ENCODE measurements at regions not wholly inside any gene's neighbourhood (a gene's known extent, or its start where the extent isn't known, plus 50 kb on each side); places are given as distances from the start of the nearest gene placed in this dataset.
"Not testable (repeated sequence)": the region's sequence is repeated elsewhere in the genome, so short reads cannot be mapped to it uniquely, and the experiment has no call there.

DNA sequence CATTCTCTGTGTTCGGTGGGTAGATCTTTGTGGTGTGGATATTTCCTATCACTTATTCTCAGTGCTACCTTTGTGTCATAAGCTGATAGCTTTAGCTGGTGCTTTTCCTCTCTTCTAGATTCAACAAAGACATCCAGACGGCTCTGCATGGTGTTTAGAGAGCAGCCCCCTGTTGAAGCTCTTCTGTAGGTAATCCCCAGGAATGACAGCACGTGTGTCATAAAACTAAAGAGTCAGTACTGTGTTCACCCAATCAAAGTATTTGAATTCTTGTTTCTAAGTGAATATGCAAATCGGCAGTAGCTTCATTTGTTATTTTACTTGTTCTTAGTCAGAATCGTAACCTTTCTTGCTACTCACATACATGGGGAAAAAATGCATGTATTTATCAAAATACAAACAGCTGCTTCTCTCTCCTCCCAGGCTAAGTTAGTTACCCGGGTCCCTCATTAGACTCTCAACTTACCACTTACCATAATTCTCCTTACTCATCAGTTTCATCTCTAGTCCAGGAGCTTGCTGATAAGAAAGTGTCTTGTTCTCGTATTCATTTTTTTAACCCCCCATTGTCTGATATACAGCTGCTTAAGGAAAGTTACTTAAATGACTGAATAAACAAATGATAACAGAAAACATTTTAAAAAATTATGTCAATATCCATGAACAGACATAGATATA is 1696.0 kb upstream of the WWC1 start:
- Histone ChIP-seq H3K9me3 (ENCODE audit: control insufficient read depth in 5 of 5, low read length in 5 of 5) (no peaks in the 10 kb centered on the region), H3K36me3 (ENCODE audit: control insufficient read depth in 5 of 5, insufficient read depth in 5 of 5, low read length in 5 of 5) (no peaks in the 10 kb centered on the region), H3K27ac (ENCODE audit: low read depth, low read length) (no peak overlapping the region), H3K4me1 (ENCODE audit: control insufficient read depth in 5 of 5, insufficient read depth in 5 of 5, low read length in 5 of 5) (no peaks in the 10 kb centered on the region), H3K9ac (ENCODE audit: low read length in 5 of 5) (no peak overlapping the region), H3K4me3 (ENCODE audit: low read depth in 1 of 5, low read length in 5 of 5) (no peak overlapping the region), H3K27me3 (ENCODE audit: control insufficient read depth in 5 of 5, insufficient read depth in 4 of 5, low read length in 5 of 5) (no peaks in the 10 kb centered on the region)

DNA sequence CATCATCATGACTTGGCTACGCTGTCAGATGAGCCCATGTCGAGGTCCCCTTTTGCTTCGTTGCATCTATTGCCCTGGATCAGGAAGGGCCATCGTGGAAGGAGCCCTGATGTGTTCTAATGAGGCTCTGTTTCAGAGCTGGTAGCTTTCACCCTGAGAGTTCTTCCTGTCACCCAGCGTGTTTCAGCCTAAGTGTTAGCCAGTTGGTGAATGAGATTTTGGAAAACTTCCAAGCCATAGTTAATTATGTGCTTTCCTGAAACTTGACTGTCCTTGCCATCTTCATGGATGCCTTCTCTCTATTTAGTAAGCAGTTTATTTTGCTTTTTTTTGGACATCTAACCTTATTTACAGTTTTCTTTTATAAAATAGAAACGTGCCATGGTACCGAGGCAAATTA is 1695.4 kb upstream of the WWC1 start:
- Histone ChIP-seq H3K27me3 (ENCODE audit: control insufficient read depth in 5 of 5, insufficient read depth in 4 of 5, low read length in 5 of 5) (no peaks in the 10 kb centered on the region), H3K9me3 (ENCODE audit: control insufficient read depth in 5 of 5, low read length in 5 of 5) (no peaks in the 10 kb centered on the region)

DNA sequence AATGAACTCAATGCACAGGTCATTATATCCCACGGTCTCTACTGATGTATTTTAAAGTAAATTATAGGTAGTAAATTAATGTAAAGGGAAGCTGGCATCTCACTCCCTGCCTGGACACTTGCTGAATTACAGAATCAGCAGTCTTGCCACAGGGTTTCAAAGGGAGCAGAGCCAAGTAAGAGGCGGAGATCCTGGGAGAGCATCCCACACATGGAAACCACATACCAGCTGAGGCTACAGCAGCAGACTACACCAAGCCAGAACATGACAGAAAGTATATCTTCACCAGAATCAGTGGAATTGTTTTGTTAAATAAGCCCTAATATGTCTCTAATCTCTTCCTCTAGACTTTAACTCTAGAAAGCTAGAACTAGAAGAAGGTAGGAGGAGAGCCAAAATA is 1689.2 kb upstream of the WWC1 start:
- H3K27me3 ChIP-seq (ENCODE audit: control insufficient read depth in 5 of 5, insufficient read depth in 4 of 5, low read length in 5 of 5) = no peaks in the 10 kb centered on the region
- H3K27ac ChIP-seq (ENCODE audit: low read depth, low read length) = no peak overlapping the region
- H3K4me1 ChIP-seq (ENCODE audit: control insufficient read depth in 5 of 5, insufficient read depth in 5 of 5, low read length in 5 of 5) = no peaks in the 10 kb centered on the region
- no peaks in the 10 kb centered on the region for H3K36me3 ChIP-seq (ENCODE audit: control insufficient read depth in 5 of 5, insufficient read depth in 5 of 5, low read length in 5 of 5)
- H3K9ac ChIP-seq (ENCODE audit: low read length in 5 of 5) = no peak overlapping the region
- H3K4me3 ChIP-seq (ENCODE audit: low read depth in 1 of 5, low read length in 5 of 5) = no peak overlapping the region
- no peaks in the 10 kb centered on the region for H3K9me3 ChIP-seq (ENCODE audit: control insufficient read depth in 5 of 5, low read length in 5 of 5)

More for the DNA sequence above, 1695.4 kb upstream of the WWC1 start:
- H3K4me3 ChIP-seq (ENCODE audit: low read depth in 1 of 5, low read length in 5 of 5) = no peak overlapping the region
- H3K4me1 ChIP-seq (ENCODE audit: control insufficient read depth in 5 of 5, insufficient read depth in 5 of 5, low read length in 5 of 5) = no peaks in the 10 kb centered on the region
- H3K27ac ChIP-seq (ENCODE audit: low read depth, low read length) = no peak overlapping the region
- H3K36me3 ChIP-seq (ENCODE audit: control insufficient read depth in 5 of 5, insufficient read depth in 5 of 5, low read length in 5 of 5) = no peaks in the 10 kb centered on the region
- H3K9ac ChIP-seq (ENCODE audit: low read length in 5 of 5) = no peak overlapping the region

DNA sequence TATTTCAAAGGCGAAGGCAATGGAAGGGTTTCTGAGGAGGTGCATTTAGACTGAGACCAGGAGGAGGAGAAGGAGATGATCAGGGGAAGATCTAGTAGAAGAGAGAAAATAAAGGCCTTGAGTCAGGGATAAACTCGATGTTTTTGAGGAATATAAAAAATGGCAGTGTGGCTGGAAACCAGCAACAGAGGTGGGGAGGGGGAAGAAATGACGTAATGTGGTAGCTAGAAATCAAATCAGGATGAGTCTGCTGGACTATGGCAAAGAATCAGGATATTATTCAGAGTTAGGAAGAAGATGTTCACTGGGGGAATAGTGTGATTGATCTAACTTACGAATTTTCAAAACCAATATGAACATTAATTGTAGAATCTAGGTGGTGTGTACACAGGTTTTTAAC is 1673.9 kb upstream of the WWC1 start:
- Histone ChIP-seq H3K4me3 (ENCODE audit: low read depth in 1 of 5, low read length in 5 of 5) (no peak overlapping the region), H3K36me3 (ENCODE audit: control insufficient read depth in 5 of 5, insufficient read depth in 5 of 5, low read length in 5 of 5) (no peaks in the 10 kb centered on the region), H3K9ac (ENCODE audit: low read length in 5 of 5) (no peak overlapping the region), H3K9me3 (ENCODE audit: control insufficient read depth in 5 of 5, low read length in 5 of 5) (peaks cover 0 to 11% (median 0%) of the 10 kb centered on the region in 5 donors), H3K4me1 (ENCODE audit: control insufficient read depth in 5 of 5, insufficient read depth in 5 of 5, low read length in 5 of 5) (no peaks in the 10 kb centered on the region), H3K27me3 (ENCODE audit: control insufficient read depth in 5 of 5, insufficient read depth in 4 of 5, low read length in 5 of 5) (no peaks in the 10 kb centered on the region), H3K27ac (ENCODE audit: low read depth, low read length) (no peak overlapping the region)

DNA sequence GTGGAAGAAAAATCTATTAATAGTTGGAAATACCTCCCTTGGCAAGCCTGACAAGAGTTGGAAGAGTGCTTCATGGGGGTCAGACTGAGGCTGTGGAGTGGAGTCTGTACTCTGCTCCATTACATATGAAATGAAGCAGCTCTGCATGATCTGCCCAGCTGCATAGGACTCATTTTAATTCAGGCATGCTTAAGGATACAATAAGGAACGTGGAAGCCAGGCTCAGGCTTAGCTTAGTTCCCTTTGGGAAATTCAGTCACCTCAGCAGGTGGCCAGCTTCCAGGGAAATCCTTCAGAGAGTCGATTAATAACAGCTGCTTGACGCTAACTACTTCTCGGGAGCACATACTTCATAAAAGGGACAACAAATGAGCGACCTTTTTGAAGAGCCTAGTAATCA is 1672.9 kb upstream of the WWC1 start:
- Histone ChIP-seq H3K27ac (ENCODE audit: low read depth, low read length) (no peak overlapping the region), H3K4me3 (ENCODE audit: low read depth in 1 of 5, low read length in 5 of 5) (no peak overlapping the region), H3K9me3 (ENCODE audit: control insufficient read depth in 5 of 5, low read length in 5 of 5) (peaks cover 0 to 11% (median 0%) of the 10 kb centered on the region in 5 donors), H3K27me3 (ENCODE audit: control insufficient read depth in 5 of 5, insufficient read depth in 4 of 5, low read length in 5 of 5) (no peaks in the 10 kb centered on the region), H3K9ac (ENCODE audit: low read length in 5 of 5) (no peak overlapping the region), H3K4me1 (ENCODE audit: control insufficient read depth in 5 of 5, insufficient read depth in 5 of 5, low read length in 5 of 5) (no peaks in the 10 kb centered on the region), H3K36me3 (ENCODE audit: control insufficient read depth in 5 of 5, insufficient read depth in 5 of 5, low read length in 5 of 5) (no peaks in the 10 kb centered on the region)

DNA sequence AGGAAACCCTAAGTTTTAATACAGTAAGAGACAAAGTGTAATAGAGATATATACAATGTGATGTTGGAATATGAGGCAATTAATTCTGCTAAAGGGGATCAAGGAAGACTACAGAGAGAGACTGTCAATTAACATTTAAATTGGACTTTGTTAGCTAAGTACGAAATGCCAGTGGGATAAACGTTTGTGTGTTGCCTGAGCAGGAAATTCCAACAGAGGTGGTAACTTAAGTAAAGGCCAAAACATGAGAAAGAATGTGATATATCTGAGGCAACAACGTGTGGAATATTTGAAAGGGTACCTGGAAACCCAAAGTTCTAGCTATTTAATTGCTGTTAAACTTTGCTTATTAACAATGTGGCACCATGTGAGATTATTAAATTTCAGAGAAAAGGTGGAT is 1666.9 kb upstream of the WWC1 start:
- no peak overlapping the region for H3K27ac ChIP-seq (ENCODE audit: low read depth, low read length)
- no peaks in the 10 kb centered on the region for H3K4me1 ChIP-seq (ENCODE audit: control insufficient read depth in 5 of 5, insufficient read depth in 5 of 5, low read length in 5 of 5)
- H3K27me3 ChIP-seq (ENCODE audit: control insufficient read depth in 5 of 5, insufficient read depth in 4 of 5, low read length in 5 of 5) = no peaks in the 10 kb centered on the region
- H3K36me3 ChIP-seq (ENCODE audit: control insufficient read depth in 5 of 5, insufficient read depth in 5 of 5, low read length in 5 of 5) = no peaks in the 10 kb centered on the region
- no peak overlapping the region for H3K9ac ChIP-seq (ENCODE audit: low read length in 5 of 5)
- peaks cover 0 to 5% (median 0%) of the 10 kb centered on the region in 5 donors for H3K9me3 ChIP-seq (ENCODE audit: control insufficient read depth in 5 of 5, low read length in 5 of 5)
- no peak overlapping the region for H3K4me3 ChIP-seq (ENCODE audit: low read depth in 1 of 5, low read length in 5 of 5)

DNA sequence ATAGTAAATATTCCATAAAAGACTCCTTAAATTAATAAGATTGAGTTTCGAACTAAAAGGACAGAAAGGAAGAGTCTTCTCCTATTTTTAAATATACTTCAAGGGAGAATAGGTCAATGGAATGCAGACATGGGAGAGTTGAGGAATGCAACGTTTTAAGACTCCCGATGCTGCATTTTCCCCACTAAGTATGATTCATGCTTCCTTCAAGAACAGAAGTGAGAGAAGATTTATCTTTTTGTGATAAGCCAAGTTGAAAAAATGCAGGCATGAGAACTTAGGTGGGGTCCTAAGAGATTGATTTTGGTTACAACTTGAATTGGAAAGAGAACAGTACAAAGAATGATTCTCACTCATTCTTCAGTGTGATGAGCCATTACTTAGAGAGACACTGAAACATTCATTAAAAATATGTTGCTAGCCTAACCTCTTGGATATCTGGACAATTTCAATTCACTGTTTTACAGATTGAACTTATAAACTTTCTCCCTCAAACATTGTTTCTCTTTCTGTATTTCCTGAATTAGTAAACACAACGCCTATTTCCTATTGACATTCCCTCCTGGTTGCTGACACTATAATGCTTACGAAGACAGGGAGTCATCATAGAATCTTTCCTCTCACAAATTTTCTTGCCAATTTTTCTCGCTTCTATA is 1666.1 kb upstream of the WWC1 start:
- Histone ChIP-seq H3K36me3 (ENCODE audit: control insufficient read depth in 5 of 5, insufficient read depth in 5 of 5, low read length in 5 of 5) (no peaks in the 10 kb centered on the region), H3K9me3 (ENCODE audit: control insufficient read depth in 5 of 5, low read length in 5 of 5) (no peaks in the 10 kb centered on the region), H3K4me3 (ENCODE audit: low read depth in 1 of 5, low read length in 5 of 5) (no peak overlapping the region), H3K4me1 (ENCODE audit: control insufficient read depth in 5 of 5, insufficient read depth in 5 of 5, low read length in 5 of 5) (no peaks in the 10 kb centered on the region), H3K27ac (ENCODE audit: low read depth, low read length) (no peak overlapping the region), H3K9ac (ENCODE audit: low read length in 5 of 5) (no peak overlapping the region), H3K27me3 (ENCODE audit: control insufficient read depth in 5 of 5, insufficient read depth in 4 of 5, low read length in 5 of 5) (no peaks in the 10 kb centered on the region)

DNA sequence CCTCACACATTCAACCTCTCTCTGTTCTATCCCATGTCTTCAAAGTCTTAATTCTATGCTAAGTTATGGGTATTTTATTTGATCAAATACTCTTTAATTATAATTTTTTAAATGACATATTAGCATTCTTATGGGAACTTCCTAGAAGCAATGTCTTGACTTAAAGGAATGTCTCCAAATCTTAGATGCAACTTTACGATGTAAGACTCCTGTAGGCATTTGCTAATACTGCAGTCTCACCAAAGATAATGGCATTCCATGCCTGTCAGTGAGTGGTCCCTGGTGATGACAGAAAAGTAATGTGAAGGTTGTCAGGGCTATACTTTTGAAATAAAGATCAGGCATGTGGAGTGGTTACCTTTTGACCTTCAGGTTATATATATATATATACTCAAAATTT is 1654.2 kb upstream of the WWC1 start:
- Histone ChIP-seq H3K27me3 (ENCODE audit: control insufficient read depth in 5 of 5, insufficient read depth in 4 of 5, low read length in 5 of 5) (no peaks in the 10 kb centered on the region), H3K9ac (ENCODE audit: low read length in 5 of 5) (no peak overlapping the region), H3K36me3 (ENCODE audit: control insufficient read depth in 5 of 5, insufficient read depth in 5 of 5, low read length in 5 of 5) (no peaks in the 10 kb centered on the region), H3K27ac (ENCODE audit: low read depth, low read length) (no peak overlapping the region), H3K4me1 (ENCODE audit: control insufficient read depth in 5 of 5, insufficient read depth in 5 of 5, low read length in 5 of 5) (no peaks in the 10 kb centered on the region), H3K4me3 (ENCODE audit: low read depth in 1 of 5, low read length in 5 of 5) (no peak overlapping the region), H3K9me3 (ENCODE audit: control insufficient read depth in 5 of 5, low read length in 5 of 5) (no peaks in the 10 kb centered on the region)

DNA sequence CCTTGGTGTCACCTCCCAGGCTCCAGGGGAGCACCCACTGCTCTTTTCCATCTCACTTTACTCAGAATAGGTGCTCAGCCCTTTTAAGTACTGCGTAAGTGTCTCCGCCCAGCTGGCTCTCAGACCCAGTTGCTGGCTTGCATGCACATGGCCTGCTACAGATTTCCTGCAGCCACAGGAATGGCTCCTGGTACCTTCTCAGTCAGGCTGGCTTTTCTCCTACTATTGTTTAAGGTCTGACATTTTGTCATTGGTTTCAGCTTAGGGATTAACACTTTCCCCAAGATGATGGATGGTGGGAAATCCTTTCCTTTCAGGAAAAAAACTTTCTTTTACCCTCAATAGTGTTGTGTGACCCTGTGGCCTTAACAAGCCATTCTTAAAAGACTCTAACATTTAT is 1652.3 kb upstream of the WWC1 start:
- H3K27me3 ChIP-seq (ENCODE audit: control insufficient read depth in 5 of 5, insufficient read depth in 4 of 5, low read length in 5 of 5) = no peaks in the 10 kb centered on the region
- H3K36me3 ChIP-seq (ENCODE audit: control insufficient read depth in 5 of 5, insufficient read depth in 5 of 5, low read length in 5 of 5) = no peaks in the 10 kb centered on the region
- no peaks in the 10 kb centered on the region for H3K9me3 ChIP-seq (ENCODE audit: control insufficient read depth in 5 of 5, low read length in 5 of 5)
- H3K9ac ChIP-seq (ENCODE audit: low read length in 5 of 5) = no peak overlapping the region
- no peak overlapping the region for H3K27ac ChIP-seq (ENCODE audit: low read depth, low read length)
- H3K4me3 ChIP-seq (ENCODE audit: low read depth in 1 of 5, low read length in 5 of 5) = no peak overlapping the region
- H3K4me1 ChIP-seq (ENCODE audit: control insufficient read depth in 5 of 5, insufficient read depth in 5 of 5, low read length in 5 of 5) = no peaks in the 10 kb centered on the region

DNA sequence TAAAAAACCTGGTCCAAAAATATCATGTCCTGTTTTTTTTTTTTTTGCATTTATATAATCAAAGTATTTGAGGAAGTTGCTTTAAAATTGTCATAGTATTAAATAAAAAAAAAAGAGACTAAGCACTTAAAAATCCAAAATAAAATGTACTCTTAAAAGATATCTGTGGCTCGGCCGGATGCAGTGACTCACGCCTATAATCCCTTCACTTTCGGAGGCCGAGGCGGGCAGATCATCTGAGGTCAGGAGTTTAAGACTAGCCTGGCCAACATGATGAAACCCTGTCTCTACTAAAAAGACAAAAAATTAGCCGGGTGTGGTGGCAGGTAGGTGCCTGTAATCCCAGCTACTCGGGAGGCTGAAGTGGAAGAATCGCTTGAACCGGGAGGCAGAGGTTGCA is 1651.3 kb upstream of the WWC1 start:
- not testable (repeated sequence) for H3K9ac ChIP-seq (ENCODE audit: low read length in 5 of 5); H3K36me3 ChIP-seq (ENCODE audit: control insufficient read depth in 5 of 5, insufficient read depth in 5 of 5, low read length in 5 of 5); H3K4me3 ChIP-seq (ENCODE audit: low read depth in 1 of 5, low read length in 5 of 5); H3K27ac ChIP-seq (ENCODE audit: low read depth, low read length); H3K4me1 ChIP-seq (ENCODE audit: control insufficient read depth in 5 of 5, insufficient read depth in 5 of 5, low read length in 5 of 5); H3K27me3 ChIP-seq (ENCODE audit: control insufficient read depth in 5 of 5, insufficient read depth in 4 of 5, low read length in 5 of 5); H3K9me3 ChIP-seq (ENCODE audit: control insufficient read depth in 5 of 5, low read length in 5 of 5)

Data from subcutaneous abdominal adipose tissue (tissue), 5 donors.